ENCODE measurements at regions not wholly inside any gene's neighbourhood (a gene's known extent, or its start where the extent isn't known, plus 50 kb on each side); places are given as distances from the start of the nearest gene placed in this dataset.

DNA sequence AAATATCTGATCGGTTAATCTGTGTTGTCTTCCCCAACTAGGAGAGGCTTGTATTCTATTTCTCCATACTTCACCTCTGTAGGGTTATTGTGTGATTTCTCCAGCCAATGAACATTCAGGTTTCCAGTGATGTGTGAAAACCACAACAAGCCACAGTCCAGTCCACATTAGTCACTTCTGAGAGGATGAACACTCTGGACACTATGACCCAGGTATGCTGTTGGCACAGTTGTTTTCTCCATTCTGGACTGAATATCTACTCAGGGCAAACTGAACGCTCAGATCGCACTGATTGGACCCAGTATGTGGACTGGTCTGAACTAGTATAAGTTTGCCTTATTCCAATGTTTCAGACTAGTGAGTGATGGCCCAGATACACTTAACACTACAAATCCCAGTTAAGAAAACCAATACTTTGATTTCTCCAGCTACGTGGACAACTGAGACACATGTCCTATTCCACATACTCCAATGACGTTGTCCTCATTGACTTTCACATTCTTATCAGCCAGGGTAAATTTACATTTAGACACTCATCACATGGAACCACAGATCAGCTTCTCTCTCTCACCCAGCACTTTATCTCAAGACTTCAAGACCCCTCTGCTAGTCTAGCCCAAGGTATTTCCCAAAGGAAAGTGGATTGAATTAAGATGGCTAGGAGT, 587.4 kb upstream of the SGO1 start:
- no peak for TF ChIP-seq POLR2A (IDR thresholded peaks at IDR 0.05)
- TF ChIP-seq, protein P1, sequence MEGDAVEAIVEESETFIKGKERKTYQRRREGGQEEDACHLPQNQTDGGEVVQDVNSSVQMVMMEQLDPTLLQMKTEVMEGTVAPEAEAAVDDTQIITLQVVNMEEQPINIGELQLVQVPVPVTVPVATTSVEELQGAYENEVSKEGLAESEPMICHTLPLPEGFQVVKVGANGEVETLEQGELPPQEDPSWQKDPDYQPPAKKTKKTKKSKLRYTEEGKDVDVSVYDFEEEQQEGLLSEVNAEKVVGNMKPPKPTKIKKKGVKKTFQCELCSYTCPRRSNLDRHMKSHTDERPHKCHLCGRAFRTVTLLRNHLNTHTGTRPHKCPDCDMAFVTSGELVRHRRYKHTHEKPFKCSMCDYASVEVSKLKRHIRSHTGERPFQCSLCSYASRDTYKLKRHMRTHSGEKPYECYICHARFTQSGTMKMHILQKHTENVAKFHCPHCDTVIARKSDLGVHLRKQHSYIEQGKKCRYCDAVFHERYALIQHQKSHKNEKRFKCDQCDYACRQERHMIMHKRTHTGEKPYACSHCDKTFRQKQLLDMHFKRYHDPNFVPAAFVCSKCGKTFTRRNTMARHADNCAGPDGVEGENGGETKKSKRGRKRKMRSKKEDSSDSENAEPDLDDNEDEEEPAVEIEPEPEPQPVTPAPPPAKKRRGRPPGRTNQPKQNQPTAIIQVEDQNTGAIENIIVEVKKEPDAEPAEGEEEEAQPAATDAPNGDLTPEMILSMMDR (IDR thresholded peaks at IDR 0.05) = no peak
